ENCODE measurements at regions not wholly inside any gene's neighbourhood (a gene's known extent, or its start where the extent isn't known, plus 50 kb on each side); places are given as distances from the start of the nearest gene placed in this dataset.

DNA sequence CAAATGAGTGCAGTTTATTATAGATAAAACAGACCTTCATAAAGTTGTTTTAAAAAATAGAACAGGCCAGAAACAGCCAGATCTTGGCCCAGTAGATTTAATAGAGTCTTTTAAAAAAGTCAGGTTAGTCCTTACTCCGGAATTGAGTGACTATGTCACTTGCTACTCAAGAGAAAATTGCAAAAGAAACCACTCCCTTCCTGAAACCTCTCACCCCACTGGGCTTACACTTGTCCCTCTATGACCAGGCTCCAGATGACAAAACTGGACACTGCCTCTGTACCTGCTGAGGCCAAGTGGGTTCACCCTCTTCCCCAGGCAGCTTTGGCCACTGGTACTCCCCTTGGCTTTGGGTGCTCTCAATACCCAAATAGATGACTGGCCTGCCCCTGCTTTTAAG, 357.2 kb upstream of the TRPC7 start:
- TF ChIP-seq, protein P1, sequence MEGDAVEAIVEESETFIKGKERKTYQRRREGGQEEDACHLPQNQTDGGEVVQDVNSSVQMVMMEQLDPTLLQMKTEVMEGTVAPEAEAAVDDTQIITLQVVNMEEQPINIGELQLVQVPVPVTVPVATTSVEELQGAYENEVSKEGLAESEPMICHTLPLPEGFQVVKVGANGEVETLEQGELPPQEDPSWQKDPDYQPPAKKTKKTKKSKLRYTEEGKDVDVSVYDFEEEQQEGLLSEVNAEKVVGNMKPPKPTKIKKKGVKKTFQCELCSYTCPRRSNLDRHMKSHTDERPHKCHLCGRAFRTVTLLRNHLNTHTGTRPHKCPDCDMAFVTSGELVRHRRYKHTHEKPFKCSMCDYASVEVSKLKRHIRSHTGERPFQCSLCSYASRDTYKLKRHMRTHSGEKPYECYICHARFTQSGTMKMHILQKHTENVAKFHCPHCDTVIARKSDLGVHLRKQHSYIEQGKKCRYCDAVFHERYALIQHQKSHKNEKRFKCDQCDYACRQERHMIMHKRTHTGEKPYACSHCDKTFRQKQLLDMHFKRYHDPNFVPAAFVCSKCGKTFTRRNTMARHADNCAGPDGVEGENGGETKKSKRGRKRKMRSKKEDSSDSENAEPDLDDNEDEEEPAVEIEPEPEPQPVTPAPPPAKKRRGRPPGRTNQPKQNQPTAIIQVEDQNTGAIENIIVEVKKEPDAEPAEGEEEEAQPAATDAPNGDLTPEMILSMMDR (IDR thresholded peaks at IDR 0.05): no peak
- TF ChIP-seq EP300 (IDR thresholded peaks at IDR 0.05) (no peak), POLR2AphosphoS5 (IDR thresholded peaks at IDR 0.05) (no peak), POLR2A (IDR thresholded peaks at IDR 0.05) (no peak)
